M059J (cell line): ENCODE measurements at regions not wholly inside any gene's neighbourhood (a gene's known extent, or its start where the extent isn't known, plus 50 kb on each side); places are given as distances from the start of the nearest gene placed in this dataset.
"Not testable (repeated sequence)": the region's sequence is repeated elsewhere in the genome, so short reads cannot be mapped to it uniquely, and the experiment has no call there.

Experiments used
- DNase-seq: peaks from one replicate; pipeline ENCODE4 v3.0.0-alpha.2; 2012; ENCODE audit warnings: low read depth

DNA sequence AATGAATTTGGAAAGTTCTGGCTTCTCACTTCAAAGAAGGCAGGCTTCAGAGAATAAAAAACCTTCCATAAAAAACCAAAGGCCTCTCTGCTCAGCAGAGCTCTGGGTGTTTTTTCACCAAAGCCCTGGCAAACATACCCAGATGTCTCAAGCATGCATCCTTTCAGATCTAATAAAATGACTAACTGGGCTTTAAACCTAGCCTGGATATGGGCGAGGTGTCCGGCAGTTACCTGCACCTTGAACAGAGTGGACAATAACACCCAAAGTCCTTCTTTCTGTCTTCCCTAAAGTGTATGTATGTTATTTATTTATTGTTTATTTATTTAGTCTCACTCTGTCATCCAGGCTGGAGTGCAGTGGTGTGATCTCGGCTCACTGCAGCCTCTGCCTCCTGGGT, 469.3 kb downstream of the XYLT1 start:
- DNase-seq: no peak

DNA sequence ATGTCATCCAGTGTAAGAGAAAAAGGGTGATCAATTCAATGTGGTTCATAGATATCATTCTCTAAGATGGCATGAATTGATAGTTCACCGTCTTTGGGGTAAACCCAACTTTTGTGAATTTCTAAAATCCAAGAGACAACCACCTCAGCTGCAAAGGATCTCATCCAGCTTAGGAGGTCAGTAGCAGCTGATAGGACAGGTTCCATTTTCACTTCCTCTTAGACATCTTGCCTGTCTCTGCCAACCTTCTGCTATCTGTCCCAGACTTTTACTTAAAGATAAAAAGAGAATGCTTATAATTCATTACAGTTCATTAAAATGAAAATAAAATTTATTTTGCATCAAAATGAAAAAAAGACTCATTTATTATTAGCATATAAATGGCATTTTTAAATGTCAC, 468.2 kb downstream of the XYLT1 start:
- DNase-seq: no peak

DNA sequence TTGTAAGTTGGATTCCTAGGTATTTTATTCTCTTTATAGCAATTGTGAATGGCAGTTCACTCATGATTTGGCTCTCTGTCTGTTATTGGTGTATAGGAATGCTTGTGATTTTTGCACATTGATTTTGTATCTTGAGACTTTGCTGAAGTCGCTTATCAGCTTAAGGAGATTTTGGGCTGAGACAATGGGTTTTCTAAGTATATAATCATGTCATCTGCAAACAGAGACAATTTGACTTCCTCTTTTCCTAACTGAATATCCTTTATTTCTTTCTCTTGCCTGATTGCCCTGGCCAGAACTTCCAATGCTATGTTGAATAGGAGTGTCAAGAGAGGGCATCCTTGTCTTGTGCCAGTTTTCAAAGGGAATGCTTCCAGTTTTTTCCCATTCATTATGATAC, 464.8 kb downstream of the XYLT1 start:
- DNase-seq: not testable (repeated sequence)

DNA sequence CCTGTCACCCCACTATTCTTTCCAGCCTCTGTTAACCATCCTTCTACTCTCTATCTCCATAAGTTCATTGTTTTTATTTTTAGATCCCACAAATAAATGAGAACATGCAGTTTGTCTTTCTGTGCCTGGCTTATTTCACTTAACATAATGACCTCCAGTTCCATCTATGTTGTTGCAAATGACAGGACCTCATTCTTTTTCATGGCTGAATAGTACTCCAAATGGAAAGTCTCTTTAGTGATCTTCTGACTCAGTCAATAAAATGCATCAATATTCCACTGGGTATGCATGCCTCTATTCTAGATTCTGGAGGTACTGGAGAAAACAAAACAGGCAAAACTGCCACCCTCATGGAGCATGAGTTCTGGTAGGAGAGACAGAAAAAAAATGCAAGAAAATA, 459.0 kb downstream of the XYLT1 start:
- DNase-seq: no peak

DNA sequence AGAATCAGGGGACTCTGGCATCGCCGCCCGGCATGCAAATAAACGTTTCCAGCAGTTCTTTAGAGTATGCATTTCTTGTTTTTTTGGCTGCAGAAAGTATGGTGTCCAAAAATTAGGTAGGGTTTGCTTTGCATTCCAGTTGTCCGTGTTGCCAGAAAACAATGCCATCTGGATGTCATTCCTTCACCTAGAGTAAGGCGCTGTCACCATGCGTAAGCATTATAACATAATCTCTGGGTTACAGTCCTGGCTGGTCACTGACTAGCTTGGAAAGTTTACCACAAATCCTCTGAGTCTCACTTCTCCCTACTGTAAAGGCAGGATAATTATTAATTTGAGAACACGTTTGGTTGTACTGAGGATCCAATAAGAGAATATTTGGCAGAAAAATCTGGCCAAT, 457.7 kb downstream of the XYLT1 start:
- DNase-seq: no peak

DNA sequence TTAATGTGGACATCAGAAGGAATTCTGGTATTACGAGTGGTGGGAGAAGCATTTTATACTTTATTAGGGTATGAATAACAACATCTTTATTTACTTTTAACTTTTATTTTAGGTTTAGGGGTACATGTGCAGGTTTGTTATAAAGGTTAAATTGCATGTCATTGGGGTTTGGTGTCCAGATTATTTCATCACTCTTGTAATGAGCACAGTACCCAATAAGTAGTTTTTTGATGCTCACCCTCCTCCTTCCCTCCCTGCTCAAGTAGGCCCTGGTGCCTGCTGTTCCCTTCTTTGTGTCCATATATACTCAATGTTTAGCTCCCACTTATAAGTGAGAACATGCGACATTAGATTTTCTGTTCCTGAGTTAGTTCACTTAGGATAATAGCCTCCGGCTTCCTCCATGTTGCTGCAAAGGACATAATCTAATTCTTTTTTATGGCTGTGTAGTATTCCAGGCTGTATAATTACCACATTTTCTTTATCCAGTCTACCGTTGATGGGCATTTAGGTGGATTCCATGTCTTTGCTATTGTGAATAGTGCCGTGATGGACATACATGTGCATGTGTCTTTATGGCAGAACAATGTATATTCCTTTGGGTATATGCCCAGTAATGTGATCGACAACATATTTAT, 456.2 kb downstream of the XYLT1 start:
- no peak for DNase-seq

DNA sequence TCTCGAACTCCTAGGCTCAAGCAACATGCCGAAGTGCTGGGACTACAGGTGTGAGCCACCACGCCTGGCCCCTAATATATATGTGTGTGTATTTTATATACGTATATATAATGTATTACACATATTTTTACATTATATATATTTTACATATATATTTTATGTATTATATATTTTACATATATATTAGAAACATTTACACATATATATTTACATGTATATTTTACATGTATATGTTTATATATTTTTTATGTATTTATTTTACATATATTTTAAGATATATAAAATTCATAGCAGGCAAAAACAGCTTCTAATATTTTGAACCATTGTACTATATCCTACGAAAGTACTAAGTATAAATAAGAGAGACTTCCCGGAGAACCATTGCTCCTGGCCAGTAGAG, 455.1 kb downstream of the XYLT1 start:
- DNase-seq: no peak

DNA sequence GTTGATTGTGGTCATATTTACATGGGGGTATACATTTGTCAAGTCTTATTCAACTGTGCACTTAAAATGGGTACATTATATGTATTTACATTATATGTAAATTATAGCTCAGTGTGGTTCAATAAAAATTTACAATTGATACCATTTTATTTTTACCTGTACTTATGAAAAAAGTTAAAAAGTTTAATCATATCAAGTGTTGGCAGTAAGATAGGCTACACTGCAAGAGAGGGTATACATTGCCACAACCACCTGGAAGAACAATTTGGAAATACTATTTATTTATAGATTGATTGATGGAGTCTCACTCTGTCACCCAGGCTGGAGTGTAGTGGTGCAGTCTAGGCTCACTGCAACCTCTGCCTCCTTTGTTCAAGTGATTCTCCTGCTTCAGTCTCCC, 453.3 kb downstream of the XYLT1 start:
- no peak for DNase-seq

DNA sequence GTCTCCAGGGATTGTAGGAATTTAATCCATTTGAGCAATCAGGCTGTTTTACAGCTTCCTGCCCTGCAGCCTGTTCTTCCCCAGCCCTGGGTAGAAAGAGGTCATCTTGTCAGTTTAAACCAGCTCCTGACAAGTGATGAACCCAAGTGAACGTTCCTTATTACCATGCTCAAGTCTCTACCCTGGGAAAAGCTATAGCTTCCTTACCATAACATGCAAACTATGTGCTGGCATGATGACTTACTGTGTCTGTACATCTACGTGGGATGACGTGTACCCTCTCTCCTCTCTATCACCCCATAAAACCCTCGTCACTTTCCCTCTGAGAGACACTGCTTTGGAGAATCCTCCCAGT, 452.2 kb downstream of the XYLT1 start:
- no peak for DNase-seq

DNA sequence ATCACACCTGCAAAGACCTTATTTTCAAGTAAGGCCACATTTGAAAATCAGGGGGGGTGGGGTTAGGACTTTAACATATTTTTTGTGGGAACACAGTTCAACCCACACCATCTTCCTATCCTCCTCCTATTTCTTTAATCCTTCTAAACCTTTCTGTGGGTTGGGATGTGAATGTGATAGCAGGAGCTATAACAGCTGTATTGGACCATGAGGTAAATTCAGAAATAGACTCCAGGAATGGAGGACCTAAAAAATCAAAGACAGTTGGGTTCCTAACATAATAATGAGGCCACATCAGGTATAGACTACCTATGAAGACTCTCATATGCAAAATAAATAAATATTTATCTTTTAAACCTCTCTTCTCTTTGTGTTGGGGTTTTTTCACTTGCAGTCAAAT, 451.4 kb downstream of the XYLT1 start:
- no peak for DNase-seq

DNA sequence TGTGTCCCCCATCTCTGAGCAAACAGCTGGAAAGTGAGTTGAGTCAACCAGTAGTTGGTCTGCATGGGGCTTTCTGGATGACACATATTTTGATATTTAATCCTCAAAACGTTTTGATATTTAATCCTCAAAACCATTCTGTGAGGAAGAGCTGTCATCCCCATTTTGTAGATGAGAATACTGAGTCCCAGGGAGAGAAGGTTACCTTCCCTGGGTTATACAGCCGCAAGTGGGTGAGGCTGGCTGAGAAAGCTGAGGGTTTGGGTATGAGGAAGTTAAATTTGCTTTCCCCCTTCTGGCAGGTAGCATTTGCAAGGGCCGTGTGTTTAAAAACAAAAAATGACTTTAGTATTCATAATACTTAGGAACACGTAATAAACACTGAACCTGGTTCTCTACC, 447.2 kb downstream of the XYLT1 start:
- no peak for DNase-seq

DNA sequence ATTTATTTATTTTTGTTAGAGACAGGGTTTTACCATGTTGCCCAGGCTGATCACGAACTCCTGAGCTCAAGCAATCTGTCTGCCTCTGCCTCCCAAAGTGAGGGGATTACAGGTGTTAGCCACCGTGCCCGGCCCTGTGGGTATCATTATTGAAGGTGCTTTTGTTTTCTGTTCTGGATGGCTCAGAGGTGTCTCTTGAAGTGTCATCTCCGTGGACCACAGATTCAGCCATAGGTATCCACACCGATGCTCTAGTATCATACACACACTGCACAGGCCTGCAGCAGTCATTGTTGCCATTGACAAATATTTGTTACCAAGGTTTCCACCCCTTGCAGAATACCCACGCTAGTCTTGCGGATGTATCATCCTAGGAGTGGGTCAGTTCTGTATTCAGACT, 446.2 kb downstream of the XYLT1 start:
- DNase-seq: no peak

DNA sequence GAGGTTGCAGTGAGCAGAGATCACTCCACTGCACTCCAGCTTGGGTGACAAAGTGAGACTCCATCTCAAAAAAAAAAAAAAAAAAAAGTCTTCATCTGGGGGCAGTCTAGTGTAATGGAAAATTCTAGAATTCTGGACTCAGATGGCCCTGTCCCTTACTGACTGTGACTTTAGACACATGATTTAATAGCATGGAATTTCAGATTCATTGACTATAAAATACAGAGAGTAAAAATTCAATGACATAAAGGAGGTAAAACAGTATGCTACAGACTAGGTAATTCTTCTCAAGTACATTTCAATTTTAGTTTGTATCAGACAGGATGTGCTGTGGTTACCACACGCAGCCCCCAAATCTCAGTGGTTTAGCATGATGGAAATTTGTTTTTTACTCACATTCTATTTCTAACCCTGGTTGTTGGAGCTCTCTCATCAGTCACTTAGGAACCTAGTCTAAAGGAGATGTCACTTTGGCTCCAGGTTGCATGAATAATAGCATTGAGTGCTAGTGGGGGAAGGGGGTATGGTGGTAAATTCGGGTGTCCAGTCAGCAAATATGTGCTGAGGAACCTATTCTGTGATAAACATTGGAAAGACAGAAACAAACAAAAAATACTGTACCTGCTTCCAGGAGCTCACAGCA, 444.0 kb downstream of the XYLT1 start:
- DNase-seq: no peak

DNA sequence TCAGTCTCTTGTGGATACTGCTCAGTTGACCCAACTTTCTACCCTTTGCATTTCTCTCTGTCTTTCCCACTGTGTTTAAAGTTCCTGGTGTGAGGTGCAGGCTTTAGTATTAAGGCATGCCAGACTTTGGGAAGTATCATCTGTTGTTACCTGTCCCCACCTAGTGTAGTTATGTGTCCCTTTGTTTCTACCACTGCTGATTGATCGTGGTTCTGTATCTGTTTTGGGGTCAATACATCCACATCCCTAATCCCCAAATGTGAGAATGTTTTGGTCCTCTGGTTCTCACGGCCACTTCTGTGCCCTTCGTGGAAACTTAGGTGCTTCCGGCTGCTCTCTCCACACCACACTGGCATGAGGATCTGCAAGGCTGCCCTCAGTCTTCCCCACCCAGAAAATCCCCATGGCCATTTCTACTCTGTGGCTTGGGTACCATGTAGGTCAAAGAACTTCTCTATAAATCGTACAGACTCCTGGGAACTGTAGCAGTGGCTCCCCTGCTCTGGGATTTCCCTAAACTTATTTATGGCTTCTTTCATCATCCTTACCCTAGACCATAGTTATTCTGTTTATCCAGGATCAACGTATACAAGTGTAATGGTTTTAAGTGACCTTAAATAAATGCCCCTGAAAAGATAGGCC, 443.2 kb downstream of the XYLT1 start:
- no peak for DNase-seq

DNA sequence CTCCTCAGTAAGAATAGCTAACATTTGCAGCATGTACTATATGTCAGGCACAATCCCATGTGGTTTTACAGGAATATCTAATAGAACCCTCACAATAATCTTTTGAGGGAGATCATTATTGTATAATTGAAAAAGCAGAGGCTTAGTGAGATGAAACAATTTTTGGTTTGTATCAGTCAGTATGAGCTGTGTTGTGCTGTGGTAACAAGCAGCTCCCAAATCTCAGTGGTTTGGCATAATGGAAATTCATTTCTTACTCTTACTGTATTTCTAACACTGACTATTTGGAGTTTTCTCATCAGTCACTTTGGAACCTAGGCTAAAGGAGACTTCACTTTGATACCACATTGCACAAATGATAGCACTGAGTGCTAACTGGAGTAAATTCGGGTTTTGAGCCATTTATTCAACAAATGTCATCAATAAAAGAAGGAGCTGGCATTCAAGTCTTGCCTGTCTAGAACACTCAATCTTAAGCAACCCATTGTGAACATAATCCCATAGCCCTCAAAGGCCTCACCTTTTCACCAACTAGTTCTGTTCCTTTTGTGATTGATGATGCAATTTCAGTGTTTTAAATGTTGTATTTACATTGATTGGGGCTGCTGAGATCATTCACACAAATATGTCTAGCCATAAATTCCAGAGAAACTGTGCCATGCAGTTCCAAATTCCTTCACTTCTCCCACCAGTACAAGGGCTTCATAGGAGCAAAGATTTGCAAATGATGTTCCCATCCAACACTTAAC, 441.0 kb downstream of the XYLT1 start:
- DNase-seq: no peak

DNA sequence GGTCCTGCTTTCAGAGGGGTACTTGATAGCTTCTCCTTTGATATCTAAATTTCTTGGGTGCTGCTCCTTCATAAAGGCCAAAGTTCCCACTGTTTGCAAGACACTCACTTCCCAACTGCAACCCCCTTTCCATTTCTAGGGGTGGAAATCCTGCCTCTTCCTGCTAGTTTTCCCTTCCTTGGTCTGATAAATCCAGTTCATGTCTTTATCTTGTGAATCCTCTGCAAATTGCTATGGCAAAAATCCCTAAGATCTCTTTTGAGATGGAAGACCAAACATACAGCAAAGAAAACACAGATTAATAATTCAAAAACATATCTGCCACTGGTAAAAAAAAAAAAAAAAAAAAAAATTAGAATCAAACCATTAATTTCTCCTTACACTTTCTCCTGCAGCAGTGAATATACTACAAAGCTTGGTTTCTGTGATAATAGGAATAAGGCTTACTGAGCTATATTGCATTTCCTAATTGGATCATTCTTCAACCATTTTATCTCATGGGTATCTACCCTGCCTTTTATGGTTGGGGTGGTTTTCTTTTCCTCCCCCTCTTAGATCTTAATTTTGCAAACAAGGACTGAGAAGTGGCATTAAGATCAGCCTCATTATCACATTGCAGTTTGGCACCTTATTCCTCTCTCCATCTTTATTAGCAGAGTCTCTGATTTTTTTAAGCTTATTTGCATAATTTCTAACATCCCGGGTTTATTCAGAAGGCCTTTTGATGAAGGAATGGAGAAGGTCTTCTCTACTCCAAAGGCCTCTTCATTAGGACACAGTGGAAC, 439.1 kb downstream of the XYLT1 start:
- no peak for DNase-seq

DNA sequence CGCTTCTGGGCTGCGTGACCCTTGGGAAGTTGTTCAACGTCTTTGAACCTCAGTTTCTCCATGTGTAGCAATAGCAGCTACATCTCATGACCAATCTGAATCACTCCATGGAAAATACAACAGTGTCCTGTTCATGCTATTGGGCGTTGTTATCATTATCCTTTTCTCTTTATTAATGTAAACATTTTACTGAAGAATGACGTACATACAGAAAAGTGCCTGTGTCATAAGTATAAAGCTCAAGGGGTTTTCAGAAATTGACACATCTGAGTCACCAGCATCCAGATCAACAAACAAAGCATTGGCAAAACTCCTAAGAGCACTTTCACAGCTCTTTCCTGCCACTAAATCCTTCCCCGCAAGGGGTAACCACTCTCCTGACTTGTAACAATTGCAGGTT, 438.4 kb downstream of the XYLT1 start:
- DNase-seq: no peak

DNA sequence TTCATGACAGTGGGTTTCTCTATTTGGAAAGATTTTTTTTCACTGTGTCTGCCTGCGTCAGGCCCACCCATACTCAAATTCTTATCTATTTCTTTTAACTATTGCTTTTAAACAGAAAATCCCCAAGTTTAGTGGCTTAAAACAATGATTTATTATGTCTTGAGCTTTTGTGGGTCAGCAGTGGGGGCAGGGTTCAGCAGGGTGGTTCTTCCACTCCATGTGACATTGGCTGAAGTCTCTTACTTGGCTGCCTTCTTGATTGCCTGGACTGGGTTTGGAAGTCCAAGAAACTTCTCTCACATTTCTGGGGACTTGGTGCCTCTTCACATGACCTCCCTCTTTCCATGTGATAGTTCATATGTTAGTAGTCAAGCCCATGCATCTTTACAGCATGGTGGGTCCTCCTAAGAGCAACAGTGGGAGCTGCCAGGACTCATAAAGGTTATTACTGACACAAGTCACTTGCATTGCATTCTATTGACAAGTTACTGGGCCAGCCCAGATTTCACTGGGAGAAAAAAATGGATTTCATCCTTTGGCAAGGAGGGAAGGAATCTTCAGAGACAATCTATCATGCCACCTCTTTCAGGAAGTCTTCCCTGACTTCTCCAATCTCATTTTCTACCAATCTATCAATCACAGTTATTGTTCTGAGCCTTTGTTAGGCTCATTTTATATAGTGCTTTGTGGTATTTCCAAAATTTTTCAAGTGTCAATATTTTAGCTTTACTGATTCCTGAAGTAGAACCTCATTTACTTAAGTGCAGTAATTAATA, 436.1 kb downstream of the XYLT1 start:
- no peak for DNase-seq

DNA sequence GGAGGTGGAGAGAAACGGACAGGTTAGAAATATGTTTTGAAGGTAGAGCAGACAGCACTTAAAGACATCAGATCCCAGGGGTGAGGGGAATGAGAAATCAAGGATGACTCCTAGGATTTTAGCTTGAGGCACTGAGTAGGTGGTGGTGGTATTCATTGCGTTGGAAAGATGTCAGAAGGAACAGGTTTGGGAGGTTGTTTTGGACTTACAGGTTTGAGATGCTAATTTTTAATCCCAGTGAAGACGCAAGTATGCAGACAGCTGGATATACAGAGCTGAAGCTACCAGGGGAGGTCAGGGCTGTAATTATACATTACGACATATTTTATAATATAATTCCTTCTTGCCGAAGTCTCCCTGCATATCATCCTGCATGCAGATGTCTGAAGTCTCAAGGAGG, 433.3 kb downstream of the XYLT1 start:
- DNase-seq: no peak

DNA sequence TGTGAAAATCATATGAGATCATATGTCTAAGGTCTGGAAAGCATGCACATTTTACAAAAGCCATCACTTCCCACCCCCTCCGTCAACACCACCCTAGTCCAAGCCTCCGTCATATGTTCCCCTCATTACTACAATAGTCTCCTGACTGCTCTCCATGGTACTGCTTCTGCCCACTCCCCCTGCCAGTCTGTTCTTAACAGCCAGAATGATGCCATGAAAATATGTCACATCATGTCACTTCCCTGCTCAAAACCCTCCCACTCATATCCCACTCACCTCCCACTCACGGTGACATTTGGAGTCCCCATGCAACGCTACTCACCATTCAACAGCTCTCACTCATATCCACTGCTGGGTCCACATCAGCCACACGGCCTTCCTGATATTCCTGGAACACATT, 432.3 kb downstream of the XYLT1 start:
- DNase-seq: no peak

DNA sequence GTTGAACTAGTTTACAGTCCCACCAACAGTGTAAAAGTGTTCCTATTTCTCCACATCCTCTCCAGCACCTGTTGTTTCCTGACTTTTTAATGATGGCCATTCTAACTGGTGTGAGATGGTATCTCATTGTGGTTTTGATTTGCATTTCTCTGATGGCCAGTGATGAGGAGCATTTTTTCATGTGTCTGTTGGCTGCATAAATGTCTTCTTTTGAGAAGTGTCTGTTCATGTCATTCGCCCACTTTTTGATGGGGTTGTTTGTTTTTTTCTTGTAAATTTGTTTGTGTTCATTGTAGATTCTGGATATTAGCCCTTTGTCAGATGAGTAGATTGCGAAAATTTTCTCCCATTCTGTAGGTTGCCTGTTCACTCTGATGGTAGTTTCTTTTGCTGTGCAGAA, 421.7 kb downstream of the XYLT1 start:
- DNase-seq: not testable (repeated sequence)
